K562 (cell line): ENCODE measurements at regions not wholly inside any gene's neighbourhood (a gene's known extent, or its start where the extent isn't known, plus 50 kb on each side); places are given as distances from the start of the nearest gene placed in this dataset.

Experiments
- ATAC-seq: fragments of 200-7000 bp; cut with Tn5 transposase; 3 replicates; pipeline ENCODE4 v1.9.1; 2020; ENCODE audit warnings: moderate library complexity
- BruUV-seq: library from RNA; stranded (reverse); fragments of 400-500 nt; replicated peaks from 2 replicates; lab custom pipeline; 2021; lab: Mats Ljungman, UMichigan
- CTCF ChIA-PET: fragments of 300-600 bp; formaldehyde crosslinking; extraction: SDS; loops from one replicate; lab custom pipeline; 2021; ENCODE audit warnings: low intra/inter-chr PET ratio; lab: Yijun Ruan, JAX
- POLR2A ChIA-PET: fragments of 300-600, 350-650 bp; sonication (Branson Sonifier 250); formaldehyde crosslinking; extraction: SDS; loops from one replicate; lab custom pipeline; 2021; ENCODE audit warnings: antibody characterized with exemption, inconsistent platforms; lab: Yijun Ruan, JAX
- DNase-seq, 4 experiments: peaks; one replicate each; pipeline versions ENCODE4 v3.0.0 to v3.0.0-alpha.2; 2011 to 2018; ENCODE audit warnings: low spot score in 3 of 4, mixed read lengths in 3 of 4; ENCODE audit errors: extremely low read depth in 1 of 4
- FAIRE-seq: peaks from 2 replicates; lab custom pipeline; 2011; peaks lifted over from hg19 to GRCh38; lab: Jason Lieb, UNC
- H2AFZ ChIP-seq: 2 replicates; pipeline ENCODE4 v1.6.0; 2011; ENCODE audit warnings: low read depth, low read length, control low read depth, inconsistent platforms
- H3K27ac ChIP-seq: fragments of 200-600 bp; 3 replicates; pipeline ENCODE4 v1.8.0; 2011; ENCODE audit warnings: low read depth, mild to moderate bottlenecking, control low read depth, inconsistent platforms, low read length, moderate library complexity, mixed read lengths; ENCODE audit errors: extremely low read depth
- H3K27me3 ChIP-seq, 2 experiments: fragments of 300-600 bp in 1 of 2; 2 replicates in 1 of 2; 3 replicates in 1 of 2; pipeline versions ENCODE4 v1.6.0 to v1.8.0; 2011; ENCODE audit warnings: inconsistent platforms in 2 of 2, low read length in 2 of 2, mild to moderate bottlenecking in 1 of 2, mixed read lengths in 1 of 2, moderate library complexity in 1 of 2; ENCODE audit not compliant: control insufficient read depth in 2 of 2, insufficient read depth in 2 of 2
- H3K36me3 ChIP-seq: fragments of 300-600 bp; 3 replicates; pipeline ENCODE4 v1.8.0; 2011; ENCODE audit warnings: mild to moderate bottlenecking, low read length, inconsistent platforms; ENCODE audit not compliant: control insufficient read depth, insufficient read depth
- H3K4me1 ChIP-seq, 2 experiments: fragments of 200-600 bp in 1 of 2; replicated peaks in 1 of 2; 2 replicates in 1 of 2; 3 replicates in 1 of 2; pipeline versions ENCODE4 v1.5.1 to v1.8.0; 2011; ENCODE audit warnings: inconsistent platforms in 2 of 2, low read length in 2 of 2, mild to moderate bottlenecking in 1 of 2, mixed read lengths in 1 of 2, moderate library complexity in 1 of 2; ENCODE audit not compliant: control insufficient read depth in 2 of 2, insufficient read depth in 2 of 2
- H3K4me2 ChIP-seq: 2 replicates; pipeline ENCODE4 v1.6.1; 2011; ENCODE audit warnings: low read length, control low read depth, inconsistent platforms, mixed read lengths; ENCODE audit not compliant: insufficient read depth
- H3K4me3 ChIP-seq: fragments of 200-600 bp; sonication (generic), shearing (Covaris generic); 2 replicates; pipeline ENCODE4 v1.5.1; 2016; ENCODE audit warnings: control low read depth, inconsistent platforms
- H3K79me2 ChIP-seq: fragments of 200-600 bp; 3 replicates; pipeline ENCODE4 v1.8.0; 2011; ENCODE audit warnings: low read length, inconsistent platforms; ENCODE audit not compliant: control insufficient read depth, insufficient read depth
- H3K9ac ChIP-seq, 2 experiments: 2 replicates each; pipeline versions ENCODE4 v1.6.0 to v1.6.1; 2011; ENCODE audit warnings: low read depth in 2 of 2, low read length in 2 of 2, control low read depth in 1 of 2, inconsistent platforms in 1 of 2, mild to moderate bottlenecking in 1 of 2, mixed read lengths in 1 of 2; ENCODE audit not compliant: insufficient read depth in 1 of 2
- H3K9me1 ChIP-seq: one replicate; pipeline ENCODE4 v1.6.0; 2011; ENCODE audit warnings: inconsistent platforms, mild to moderate bottlenecking, low read length, moderate library complexity; ENCODE audit not compliant: control insufficient read depth, insufficient read depth
- H3K9me3 ChIP-seq: replicated peaks from 2 replicates; pipeline ENCODE4 v1.5.1; 2011; ENCODE audit warnings: low read depth, low read length, inconsistent platforms; ENCODE audit not compliant: control insufficient read depth, insufficient read depth
- H4K20me1 ChIP-seq: replicated peaks from 2 replicates; pipeline ENCODE4 v1.6.1; 2011; ENCODE audit warnings: low read length, inconsistent platforms, mixed read lengths; ENCODE audit not compliant: control insufficient read depth, insufficient read depth
- BRCA1 ChIP-seq, 2 experiments: fragments of 450-650 bp in 1 of 2; sonication (generic) in 1 of 2; formaldehyde crosslinking in 1 of 2; IDR thresholded peaks; 2 replicates each; pipeline versions ENCODE4 v1.5.0 to v1.6.1; 2017 to 2020; ENCODE audit warnings: mild to moderate bottlenecking in 1 of 2, missing genetic modification reagents in 1 of 2
- CBX2 ChIP-seq: fragments of 200-600 bp; sonication (generic); IDR thresholded peaks from one replicate; pipeline ENCODE4 v1.6.1; 2012; ENCODE audit warnings: mild to moderate bottlenecking, low read length, inconsistent platforms; ENCODE audit not compliant: insufficient read depth, poor library complexity, severe bottlenecking
- GABPB2 ChIP-seq: fragments of 250-450 bp; sonication (Bioruptor Pico); conservative IDR thresholded peaks from 2 replicates; pipeline ENCODE4 v1.5.1; 2021; ENCODE audit warnings: mild to moderate bottlenecking
- GMEB1 ChIP-seq: fragments of 250-450 bp; sonication (Bioruptor Pico); IDR thresholded peaks from 2 replicates; pipeline ENCODE4 v1.4.0; 2020; ENCODE audit warnings: mild to moderate bottlenecking
- HES1 ChIP-seq: fragments of 450-650 bp; IDR thresholded peaks from 2 replicates; pipeline ENCODE4 v1.6.1; 2016; ENCODE audit warnings: low read depth, mild to moderate bottlenecking, moderate library complexity
- HNRNPUL1 ChIP-seq: fragments of 200-400 bp; formaldehyde crosslinking; IDR thresholded peaks from 2 replicates; pipeline ENCODE4 v1.6.1; 2017; ENCODE audit warnings: low read length
- MED1 ChIP-seq: sonication (generic); formaldehyde crosslinking; IDR thresholded peaks from 2 replicates; pipeline ENCODE4 v1.8.1; 2023; ENCODE audit warnings: missing genetic modification reagents, borderline replicate concordance
- NCOA4 ChIP-seq: fragments of 450-650 bp; IDR thresholded peaks from 2 replicates; pipeline ENCODE4 v1.6.1; 2018; ENCODE audit warnings: mild to moderate bottlenecking; ENCODE audit not compliant: partially characterized antibody
- PCBP1 ChIP-seq: fragments of 200-400 bp; formaldehyde crosslinking; IDR thresholded peaks from 2 replicates; pipeline ENCODE4 v1.6.1; 2018; ENCODE audit warnings: mild to moderate bottlenecking, low read depth, low read length; ENCODE audit not compliant: poor library complexity, severe bottlenecking
- RHOXF2B ChIP-seq: fragments of 250-450 bp; sonication (Bioruptor Pico); conservative IDR thresholded peaks from 2 replicates; pipeline ENCODE4 v1.5.1; 2021
- ZBTB40 ChIP-seq, 2 experiments: fragments of 450-650 bp in 1 of 2; sonication (generic) in 1 of 2; formaldehyde crosslinking in 1 of 2; IDR thresholded peaks; 2 replicates each; pipeline versions ENCODE4 v1.7.1 to v1.9.0; 2016 to 2022; ENCODE audit warnings: inconsistent platforms in 1 of 2, mild to moderate bottlenecking in 1 of 2, missing genetic modification reagents in 1 of 2
- ZNF695 ChIP-seq: fragments of 450-650 bp; formaldehyde crosslinking; IDR thresholded peaks from 2 replicates; pipeline ENCODE4 v1.4.0; 2020; ENCODE audit warnings: mild to moderate bottlenecking, moderate library complexity
- WGBS: fragments of 100-300 bp; shearing (Covaris generic); methylation state at CpG from one replicate; pipeline ENCODE4 v1.1.6; 2016; ENCODE audit warnings: low coverage, mixed read lengths; ENCODE audit not compliant: insufficient coverage; ENCODE audit errors: missing lambda C conversion rate; 5-methylcytosine and 5-hydroxymethylcytosine counted together
- in situ Hi-C: fragments of 300-500 bp; cut with MboI; formaldehyde crosslinking; loops from 4 replicates; pipeline ENCODE4 v1.15.0; 2018; ENCODE audit warnings: inconsistent platforms, mixed read lengths
- intact Hi-C: fragments of 100-400 bp; cut with micrococcal nuclease; formaldehyde crosslinking; loops from 2 replicates; pipeline ENCODE4 v1.14.2; 2022

GRCh38 chr7:109215341-109215740 lies 645.7 kb downstream of the DNAJB9 start:
- ChIA-PET CTCF (no interaction called here), POLR2A (no interaction called here)
- ATAC-seq (no peak), FAIRE-seq (no peak), DNase-seq (no peak)
- Histone ChIP-seq H3K9ac (no peak overlapping the region), H3K79me2 (no peaks in the 10 kb centered on the region), H4K20me1 (no peaks in the 10 kb centered on the region), H3K27me3 (no peaks in the 10 kb centered on the region), H3K4me2 (no peak overlapping the region), H3K4me1 (no peaks in the 10 kb centered on the region), H3K4me3 (no peak overlapping the region), H3K9me1 (no peaks in the 10 kb centered on the region), H2AFZ (no peak overlapping the region), H3K36me3 (no peaks in the 10 kb centered on the region), H3K9me3 (0 out of 2 replicates have a peak, but pooled peaks cover 2% of the 10 kb centered on the region), H3K27ac (no peak overlapping the region)
- BruUV-seq: no TSS peak
- intact Hi-C loops: no loop called here
- 2% methylated on average over 3 of the region's 3 CpGs for WGBS
- TF ChIP-seq ZBTB40 (IDR thresholded peaks at IDR 0.05) (no peak), ZBTB40 (CRISPR knock-in tag; IDR thresholded peaks at IDR 0.05) (no peak), CBX2 (no peak), BRCA1 (IDR thresholded peaks at IDR 0.05) (no peak), BRCA1 (CRISPR knock-in tag; IDR thresholded peaks at IDR 0.05) (no peak), HNRNPUL1 (no peak), ZNF695 (CRISPR knock-in tag) (no peak), GMEB1 (no peak), HES1 (no peak), GABPB2 (CRISPR knock-in tag) (no peak), RHOXF2B (CRISPR knock-in tag) (no peak), PCBP1 (no peak), NCOA4 (no peak), MED1 (CRISPR knock-in tag) (no peak)
- in situ Hi-C loops: no loop called here
